ENCODE measurements at regions not wholly inside any gene's neighbourhood (a gene's known extent, or its start where the extent isn't known, plus 50 kb on each side); places are given as distances from the start of the nearest gene placed in this dataset.

DNA sequence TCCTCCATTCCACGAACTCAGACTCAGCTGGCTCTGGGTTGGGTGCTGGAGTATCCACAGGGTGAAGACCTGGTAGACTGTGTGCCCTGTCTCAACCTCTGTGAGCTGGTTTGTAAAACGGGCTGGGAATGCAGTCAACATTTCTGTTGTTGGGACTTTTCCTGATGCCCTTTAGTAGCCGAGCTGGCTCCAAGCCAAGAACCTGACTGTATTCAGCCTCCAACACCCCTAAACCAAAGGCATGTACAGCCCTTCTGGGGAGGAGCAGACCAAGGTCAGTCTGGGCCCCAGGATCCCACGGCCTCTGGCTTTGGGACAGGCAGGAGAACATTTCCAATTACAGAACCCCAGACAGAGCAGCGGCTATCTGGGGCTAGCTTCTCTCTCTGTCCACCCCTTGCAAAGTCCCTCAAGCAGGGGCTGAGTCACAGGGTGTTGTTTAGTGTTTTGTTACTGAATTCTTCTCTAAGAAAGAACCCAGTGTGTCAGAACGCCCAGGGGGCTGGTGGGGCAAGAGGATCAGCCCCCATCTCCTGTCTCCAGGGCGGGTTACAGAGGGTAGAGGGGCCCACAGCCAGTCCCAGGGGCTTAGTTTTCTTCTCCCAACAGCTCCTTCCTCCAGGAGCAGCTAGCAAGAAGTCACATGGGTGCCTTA lies 56.8 kb upstream of the SLC6A6 start:
- DNase-seq = no peak
- WGBS, 2 experiments (ENCODE audit: insufficient coverage in 1 of 2, insufficient read length in 1 of 2) = 75 to 82% methylated on average over 2 to 7 of the region's 7 CpGs
- no peak overlapping the region for H3K4me3 Mint-ChIP-seq
- peaks cover 20% of the 10 kb centered on the region for H3K4me1 Mint-ChIP-seq
- H3K27ac Mint-ChIP-seq = no peak overlapping the region
- peaks cover 31% of the 10 kb centered on the region for H3K27me3 Mint-ChIP-seq (ENCODE audit: insufficient read depth)
- TF ChIP-seq, protein P1, sequence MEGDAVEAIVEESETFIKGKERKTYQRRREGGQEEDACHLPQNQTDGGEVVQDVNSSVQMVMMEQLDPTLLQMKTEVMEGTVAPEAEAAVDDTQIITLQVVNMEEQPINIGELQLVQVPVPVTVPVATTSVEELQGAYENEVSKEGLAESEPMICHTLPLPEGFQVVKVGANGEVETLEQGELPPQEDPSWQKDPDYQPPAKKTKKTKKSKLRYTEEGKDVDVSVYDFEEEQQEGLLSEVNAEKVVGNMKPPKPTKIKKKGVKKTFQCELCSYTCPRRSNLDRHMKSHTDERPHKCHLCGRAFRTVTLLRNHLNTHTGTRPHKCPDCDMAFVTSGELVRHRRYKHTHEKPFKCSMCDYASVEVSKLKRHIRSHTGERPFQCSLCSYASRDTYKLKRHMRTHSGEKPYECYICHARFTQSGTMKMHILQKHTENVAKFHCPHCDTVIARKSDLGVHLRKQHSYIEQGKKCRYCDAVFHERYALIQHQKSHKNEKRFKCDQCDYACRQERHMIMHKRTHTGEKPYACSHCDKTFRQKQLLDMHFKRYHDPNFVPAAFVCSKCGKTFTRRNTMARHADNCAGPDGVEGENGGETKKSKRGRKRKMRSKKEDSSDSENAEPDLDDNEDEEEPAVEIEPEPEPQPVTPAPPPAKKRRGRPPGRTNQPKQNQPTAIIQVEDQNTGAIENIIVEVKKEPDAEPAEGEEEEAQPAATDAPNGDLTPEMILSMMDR (conservative IDR thresholded peaks at IDR 0.05) = no peak
- H3K36me3 Mint-ChIP-seq (ENCODE audit: low read depth) = no peaks in the 10 kb centered on the region
- H3K9me3 Mint-ChIP-seq = no peaks in the 10 kb centered on the region
- no peak overlapping the region for H3K9ac ChIP-seq (ENCODE audit: extremely low read depth, low read length, poor library complexity, severe bottlenecking)
- no peak overlapping the region for H3K4me3 ChIP-seq (ENCODE audit: low read length)
- H3K9me3 ChIP-seq (ENCODE audit: control insufficient read depth, low read length) = no peaks in the 10 kb centered on the region
- H3K36me3 ChIP-seq (ENCODE audit: control insufficient read depth, insufficient read depth, low read length) = no peaks in the 10 kb centered on the region
- no peak overlapping the region for H3K27ac ChIP-seq (ENCODE audit: low read depth, low read length)
- H3K4me1 ChIP-seq (ENCODE audit: control insufficient read depth, insufficient read depth, low read length) = peaks cover 8% of the 10 kb centered on the region
- no peaks in the 10 kb centered on the region for H3K27me3 ChIP-seq (ENCODE audit: control insufficient read depth, insufficient read depth, low read length, poor library complexity, severe bottlenecking)

GRCh38 chr3:14346191-14346590 lies 56.2 kb upstream of the SLC6A6 start:
- Mint-ChIP-seq H3K4me3 (no peak overlapping the region), H3K27ac (no peak overlapping the region), H3K9me3 (no peaks in the 10 kb centered on the region), H3K27me3 (ENCODE audit: insufficient read depth) (peaks cover 31% of the 10 kb centered on the region), H3K4me1 (peaks cover 20% of the 10 kb centered on the region), H3K36me3 (ENCODE audit: low read depth) (no peaks in the 10 kb centered on the region)
- peaks cover 8% of the 10 kb centered on the region for H3K4me1 ChIP-seq (ENCODE audit: control insufficient read depth, insufficient read depth, low read length)
- no peaks in the 10 kb centered on the region for H3K36me3 ChIP-seq (ENCODE audit: control insufficient read depth, insufficient read depth, low read length)
- H3K27me3 ChIP-seq (ENCODE audit: control insufficient read depth, insufficient read depth, low read length, poor library complexity, severe bottlenecking) = no peaks in the 10 kb centered on the region
- 90 to 97% methylated on average over 6 to 9 of the region's 9 CpGs for WGBS, 2 experiments (ENCODE audit: insufficient coverage in 1 of 2, insufficient read length in 1 of 2)
- TF ChIP-seq, protein P1 (conservative IDR thresholded peaks at IDR 0.05) = no peak
- DNase-seq = no peak
- no peaks in the 10 kb centered on the region for H3K9me3 ChIP-seq (ENCODE audit: control insufficient read depth, low read length)
- no peak overlapping the region for H3K9ac ChIP-seq (ENCODE audit: extremely low read depth, low read length, poor library complexity, severe bottlenecking)
- no peak overlapping the region for H3K27ac ChIP-seq (ENCODE audit: low read depth, low read length)
- no peak overlapping the region for H3K4me3 ChIP-seq (ENCODE audit: low read length)

GRCh38 chr3:14346642-14347041 lies 55.8 kb upstream of the SLC6A6 start:
- H3K4me1 Mint-ChIP-seq = peaks cover 20% of the 10 kb centered on the region
- Histone ChIP-seq H3K36me3 (ENCODE audit: control insufficient read depth, insufficient read depth, low read length) (no peaks in the 10 kb centered on the region), H3K27me3 (ENCODE audit: control insufficient read depth, insufficient read depth, low read length, poor library complexity, severe bottlenecking) (no peaks in the 10 kb centered on the region), H3K9ac (ENCODE audit: extremely low read depth, low read length, poor library complexity, severe bottlenecking) (no peak overlapping the region), H3K4me1 (ENCODE audit: control insufficient read depth, insufficient read depth, low read length) (peaks cover 8% of the 10 kb centered on the region), H3K9me3 (ENCODE audit: control insufficient read depth, low read length) (no peaks in the 10 kb centered on the region), H3K4me3 (ENCODE audit: low read length) (no peak overlapping the region), H3K27ac (ENCODE audit: low read depth, low read length) (no peak overlapping the region)
- TF ChIP-seq, protein P1 (conservative IDR thresholded peaks at IDR 0.05) = no peak
- 71 to 100% methylated on average over 1 to 4 of the region's 4 CpGs for WGBS, 2 experiments (ENCODE audit: insufficient coverage in 1 of 2, insufficient read length in 1 of 2)
- H3K4me3 Mint-ChIP-seq = no peak overlapping the region
- no peak for DNase-seq
- no peak overlapping the region for H3K27ac Mint-ChIP-seq
- no peaks in the 10 kb centered on the region for H3K36me3 Mint-ChIP-seq (ENCODE audit: low read depth)
- peaks cover 31% of the 10 kb centered on the region for H3K27me3 Mint-ChIP-seq (ENCODE audit: insufficient read depth)
- no peaks in the 10 kb centered on the region for H3K9me3 Mint-ChIP-seq
